ENCODE measurements at regions not wholly inside any gene's neighbourhood (a gene's known extent, or its start where the extent isn't known, plus 50 kb on each side); places are given as distances from the start of the nearest gene placed in this dataset.

DNA sequence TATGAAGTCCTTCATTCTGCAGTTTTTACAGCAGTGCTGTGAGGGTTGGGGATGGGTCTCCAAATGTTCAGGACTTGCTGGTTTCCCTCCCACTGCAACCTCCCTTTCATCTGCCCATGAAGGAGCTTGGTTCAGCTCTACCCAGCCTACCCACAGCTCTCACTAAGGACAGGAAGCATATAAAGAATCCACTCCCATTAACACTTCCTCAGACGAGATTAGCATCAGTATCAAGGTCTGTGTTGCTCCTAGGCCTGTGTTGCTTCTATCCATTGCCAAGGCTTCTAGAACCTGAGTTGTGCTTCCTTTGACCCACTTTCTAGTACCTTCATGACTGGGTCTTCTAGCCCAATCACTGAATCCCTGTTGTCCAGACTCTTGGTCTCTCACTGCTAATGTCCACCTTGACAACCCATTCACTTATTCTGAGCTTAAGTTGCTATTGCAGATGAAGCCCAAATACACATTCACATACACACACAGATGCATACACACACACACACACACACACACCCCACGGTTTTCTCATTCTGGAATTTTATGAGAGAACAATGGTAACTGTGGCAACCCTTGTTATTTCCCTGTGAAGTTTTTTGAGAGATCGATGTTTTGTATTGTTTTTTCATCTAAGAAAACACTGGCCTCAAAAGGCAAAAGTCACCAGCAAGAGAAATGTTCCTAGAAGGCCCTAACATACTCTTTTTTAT is 248.1 kb downstream of the MTERF1 start:
- Histone ChIP-seq H3K4me1 (ENCODE audit: control insufficient read depth in 2 of 2, insufficient read depth in 2 of 2, low read length in 2 of 2) (no peaks in the 10 kb centered on the region), H3K36me3 (replicated peaks in 1 of 2; ENCODE audit: control extremely low read depth in 1 of 2, control insufficient read depth in 1 of 2, extremely low read depth in 1 of 2, insufficient read depth in 2 of 2, low read length in 1 of 2) (no peaks in the 10 kb centered on the region), H3K9me3 (ENCODE audit: control extremely low read depth in 1 of 3, control insufficient read depth in 2 of 3, insufficient read depth in 1 of 3, low read length in 2 of 3) (no peaks in the 10 kb centered on the region), H3K27ac (ENCODE audit: low read length in 2 of 2) (no peak overlapping the region), H2AFZ (ENCODE audit: insufficient read depth, low read depth, low read length, poor library complexity, severe bottlenecking) (no peak overlapping the region), H3K27me3 (replicated peaks in 1 of 4; ENCODE audit: control extremely low read depth in 1 of 4, control insufficient read depth in 3 of 4, insufficient read depth in 4 of 4, low read length in 3 of 4) (no peaks in the 10 kb centered on the region), H3K4me2 (replicated peaks; ENCODE audit: low read depth, low read length, poor library complexity, severe bottlenecking) (no peak overlapping the region), H3K4me3 (ENCODE audit: control extremely low read depth in 1 of 5, extremely low read depth in 1 of 5, insufficient read depth in 1 of 5, low read depth in 2 of 5, low read length in 4 of 5) (no peak overlapping the region), H4K20me1 (ENCODE audit: control insufficient read depth, insufficient read depth, low read length, poor library complexity, severe bottlenecking) (no peaks in the 10 kb centered on the region), H3K9ac (ENCODE audit: low read length) (no peak overlapping the region), H3K79me2 (ENCODE audit: control insufficient read depth, insufficient read depth, low read length) (no peaks in the 10 kb centered on the region)
- H3K4me1 Mint-ChIP-seq, result no peaks in the 10 kb centered on the region
- H3K27ac Mint-ChIP-seq, result no peak overlapping the region
- WGBS (ENCODE audit: insufficient coverage), result 8% methylated on average over 1 of the region's 3 CpGs
- no peak for TF ChIP-seq EZH2 (IDR thresholded peaks at IDR 0.05; ENCODE audit: borderline replicate concordance, insufficient read depth, low read depth, low read length, poor library complexity, severe bottlenecking)
- TF ChIP-seq, protein P1, sequence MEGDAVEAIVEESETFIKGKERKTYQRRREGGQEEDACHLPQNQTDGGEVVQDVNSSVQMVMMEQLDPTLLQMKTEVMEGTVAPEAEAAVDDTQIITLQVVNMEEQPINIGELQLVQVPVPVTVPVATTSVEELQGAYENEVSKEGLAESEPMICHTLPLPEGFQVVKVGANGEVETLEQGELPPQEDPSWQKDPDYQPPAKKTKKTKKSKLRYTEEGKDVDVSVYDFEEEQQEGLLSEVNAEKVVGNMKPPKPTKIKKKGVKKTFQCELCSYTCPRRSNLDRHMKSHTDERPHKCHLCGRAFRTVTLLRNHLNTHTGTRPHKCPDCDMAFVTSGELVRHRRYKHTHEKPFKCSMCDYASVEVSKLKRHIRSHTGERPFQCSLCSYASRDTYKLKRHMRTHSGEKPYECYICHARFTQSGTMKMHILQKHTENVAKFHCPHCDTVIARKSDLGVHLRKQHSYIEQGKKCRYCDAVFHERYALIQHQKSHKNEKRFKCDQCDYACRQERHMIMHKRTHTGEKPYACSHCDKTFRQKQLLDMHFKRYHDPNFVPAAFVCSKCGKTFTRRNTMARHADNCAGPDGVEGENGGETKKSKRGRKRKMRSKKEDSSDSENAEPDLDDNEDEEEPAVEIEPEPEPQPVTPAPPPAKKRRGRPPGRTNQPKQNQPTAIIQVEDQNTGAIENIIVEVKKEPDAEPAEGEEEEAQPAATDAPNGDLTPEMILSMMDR (IDR thresholded peaks at IDR 0.05), result no peak
- ChIA-PET CTCF (no interaction called here), POLR2A (no interaction called here)
- H3K27me3 Mint-ChIP-seq, result no peaks in the 10 kb centered on the region
- intact Hi-C loops (cut with micrococcal nuclease), result no loop called here
- H3K9me3 Mint-ChIP-seq (ENCODE audit: insufficient read depth), result no peaks in the 10 kb centered on the region
- no peak for ATAC-seq (ENCODE audit: low read depth)
- no peak overlapping the region for H3K4me3 Mint-ChIP-seq
- no peak for DNase-seq

DNA sequence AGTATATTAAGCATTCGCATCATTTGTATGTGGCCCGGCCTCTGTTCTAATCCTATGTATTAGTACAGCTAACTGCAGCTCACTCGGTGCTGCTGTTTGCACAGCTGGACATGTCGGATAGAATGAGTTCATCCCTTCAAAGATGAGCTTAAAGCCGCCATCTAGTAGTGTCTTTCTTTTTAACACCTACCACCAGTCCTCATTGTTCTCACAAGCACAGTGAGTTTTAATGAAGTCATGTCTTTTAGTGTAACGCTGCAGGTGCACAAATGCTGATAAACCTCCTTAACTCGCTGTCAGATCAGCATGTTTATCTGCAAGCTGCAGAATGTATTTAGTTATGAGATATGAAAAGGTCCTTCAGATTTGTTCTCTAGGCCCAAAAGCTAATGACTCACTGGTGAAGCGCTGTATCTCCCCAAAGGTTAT is 247.5 kb downstream of the MTERF1 start:
- Mint-ChIP-seq H3K4me1 (no peaks in the 10 kb centered on the region), H3K4me3 (no peak overlapping the region), H3K27ac (no peak overlapping the region), H3K27me3 (no peaks in the 10 kb centered on the region), H3K9me3 (ENCODE audit: insufficient read depth) (no peaks in the 10 kb centered on the region)
- WGBS (ENCODE audit: insufficient coverage), result 100% methylated on average over 4 of the region's 8 CpGs
- no peak overlapping the region for H3K9ac ChIP-seq (ENCODE audit: low read length)
- no peaks in the 10 kb centered on the region for H3K27me3 ChIP-seq (replicated peaks in 1 of 4; ENCODE audit: control extremely low read depth in 1 of 4, control insufficient read depth in 3 of 4, insufficient read depth in 4 of 4, low read length in 3 of 4)
- CTCF ChIA-PET, result no interaction called here
- no peak overlapping the region for H3K4me3 ChIP-seq (ENCODE audit: control extremely low read depth in 1 of 5, extremely low read depth in 1 of 5, insufficient read depth in 1 of 5, low read depth in 2 of 5, low read length in 4 of 5)
- H4K20me1 ChIP-seq (ENCODE audit: control insufficient read depth, insufficient read depth, low read length, poor library complexity, severe bottlenecking), result no peaks in the 10 kb centered on the region
- no peaks in the 10 kb centered on the region for H3K36me3 ChIP-seq (replicated peaks in 1 of 2; ENCODE audit: control extremely low read depth in 1 of 2, control insufficient read depth in 1 of 2, extremely low read depth in 1 of 2, insufficient read depth in 2 of 2, low read length in 1 of 2)
- no peak overlapping the region for H3K4me2 ChIP-seq (replicated peaks; ENCODE audit: low read depth, low read length, poor library complexity, severe bottlenecking)
- DNase-seq (no peak), ATAC-seq (ENCODE audit: low read depth) (no peak)
- H3K9me3 ChIP-seq (ENCODE audit: control extremely low read depth in 1 of 3, control insufficient read depth in 2 of 3, insufficient read depth in 1 of 3, low read length in 2 of 3), result no peaks in the 10 kb centered on the region
- no peak for TF ChIP-seq EZH2 (IDR thresholded peaks at IDR 0.05; ENCODE audit: borderline replicate concordance, insufficient read depth, low read depth, low read length, poor library complexity, severe bottlenecking)
- TF ChIP-seq, protein P1 (IDR thresholded peaks at IDR 0.05), result no peak
- intact Hi-C loops (cut with micrococcal nuclease), result no loop called here
- no peaks in the 10 kb centered on the region for H3K4me1 ChIP-seq (ENCODE audit: control insufficient read depth in 2 of 2, insufficient read depth in 2 of 2, low read length in 2 of 2)
- no peak overlapping the region for H2AFZ ChIP-seq (ENCODE audit: insufficient read depth, low read depth, low read length, poor library complexity, severe bottlenecking)
- H3K27ac ChIP-seq (ENCODE audit: low read length in 2 of 2), result no peak overlapping the region
- POLR2A ChIA-PET, result no interaction called here
- no peaks in the 10 kb centered on the region for H3K79me2 ChIP-seq (ENCODE audit: control insufficient read depth, insufficient read depth, low read length)
